Motor neuron (in vitro differentiated cells): ENCODE measurements at regions not wholly inside any gene's neighbourhood (a gene's known extent, or its start where the extent isn't known, plus 50 kb on each side); places are given as distances from the start of the nearest gene placed in this dataset.
A peak's percentile ranks its signal among the peaks of the same experiment; 100 is the strongest.
"Not testable (repeated sequence)": the region's sequence is repeated elsewhere in the genome, so short reads cannot be mapped to it uniquely, and the experiment has no call there.

Experiments
- ATAC-seq, 8 experiments: fragments of 200-7000 bp; cut with Tn5 transposase; replicated peaks in 6 of 8; 2 replicates each; pipeline ENCODE4 v1.8.0; 2021; ENCODE audit warnings: mild to moderate bottlenecking in 8 of 8, moderate library complexity in 8 of 8
- H3K27ac ChIP-seq, 2 donors: fragments of 250-450 bp; sonication (Bioruptor Pico); 2 replicates each; pipeline ENCODE4 v1.9.0; 2021; ENCODE audit warnings: antibody characterized with exemption in 2 of 2, mild to moderate bottlenecking in 2 of 2, moderate library complexity in 1 of 2
- H3K4me1 ChIP-seq, 2 donors: fragments of 250-450 bp; sonication (Bioruptor Pico); replicated peaks in 1 of 2; 2 replicates each; pipeline ENCODE4 v1.6.1; 2021; ENCODE audit warnings: antibody characterized with exemption in 2 of 2, mild to moderate bottlenecking in 2 of 2, moderate library complexity in 1 of 2
- H3K4me3 ChIP-seq, 5 donors: fragments of 250-450 bp; sonication (Bioruptor Pico); 2 replicates each; pipeline ENCODE4 v1.9.0; 2021; ENCODE audit warnings: antibody characterized with exemption in 5 of 5, mild to moderate bottlenecking in 5 of 5, moderate library complexity in 4 of 5
- WGBS, 10 experiments: fragments of 450-650 bp; shearing (Covaris generic); methylation state at CpG; one replicate each; pipeline ENCODE4 v1.0.0; 2022; 5-methylcytosine and 5-hydroxymethylcytosine counted together
- in situ Hi-C, 9 experiments: fragments of 400-800 bp; cut with MboI; loops; one replicate each; pipeline ENCODE4 v1.15.0; 2021; ENCODE audit warnings: low sequenced_read_pairs in 9 of 9, low pct_unique_long_range_greater_than_20kb in 2 of 9; ENCODE audit not compliant: unreplicated experiment in 9 of 9

GRCh38 chr22:45084400-45084920 lies 74.7 kb upstream of the PHF21B start:
- Histone ChIP-seq H3K27ac (no peak overlapping the region), H3K4me1 (no peaks in the 10 kb centered on the region), H3K4me3 (no peak overlapping the region)
- 83 to 100% (median 98%) methylated on average over 1 to 4 of the region's 5 CpGs; no CpG with 5 or more reads in 4 of the 10 experiments for WGBS, 10 experiments
- in situ Hi-C loops, result loop anchor here in 2 of 9 experiments (25.0 kb wide), 1 partner anchor 272 kb away; no protein-coding TSS in a partner anchor
- ATAC-seq, result peak in 2 of 8 experiments; percentile 20 to 22

- Histone ChIP-seq H3K4me1 (peaks cover 3 to 4% of the 10 kb centered on the region in 2 donors), H3K27ac (no peak overlapping the region), H3K4me3 (no peak overlapping the region)
- WGBS, 10 experiments, result 33 to 100% (median 74%) methylated on average over 1 to 5 of the region's 5 CpGs; no CpG with 5 or more reads in 2 of the 10 experiments
- in situ Hi-C loops, result loop anchor here in 2 of 9 experiments (25.0 kb wide), 1 partner anchor 276 kb away; no protein-coding TSS in a partner anchor
- ATAC-seq, result peak; percentile 10 to 92 (median 58)
Measured at GRCh38 chr22:45087802-45088201, 75.9 kb upstream of the NUP50 start.

- in situ Hi-C loops, result loop anchor here in 2 of 9 experiments (25.0 kb wide), 1 partner anchor 276 kb away; no protein-coding TSS in a partner anchor
- Histone ChIP-seq H3K4me1 (peaks cover 3 to 4% of the 10 kb centered on the region in 2 donors), H3K27ac (no peak overlapping the region), H3K4me3 (no peak overlapping the region)
- ATAC-seq, result no peak
- WGBS, 10 experiments, result 40 to 83% (median 61%) methylated on average over 1 to 2 of the region's 2 CpGs; no CpG with 5 or more reads in 4 of the 10 experiments
Measured at GRCh38 chr22:45088576-45088975, 75.1 kb upstream of the NUP50 start.

GRCh38 chr22:45090497-45090910 lies 73.2 kb upstream of the NUP50 start:
- H3K4me1 ChIP-seq, result peaks cover 3 to 4% of the 10 kb centered on the region in 2 donors
- H3K4me3 ChIP-seq, result no peak overlapping the region
- peak in 7 of 8 experiments; percentile 10 to 90 (median 72) for ATAC-seq
- 11 to 88% (median 24%) methylated on average over 1 to 9 of the region's 10 CpGs; no CpG with 5 or more reads in 2 of the 10 experiments for WGBS, 10 experiments
- in situ Hi-C loops, result loop anchor here in 2 of 9 experiments (25.0 kb wide), 1 partner anchor 278 kb away; no protein-coding TSS in a partner anchor
- no peak overlapping the region for H3K27ac ChIP-seq

- ATAC-seq, result peak in 2 of 8 experiments; percentile 5 to 8
- in situ Hi-C loops, result loop anchor here in 2 of 9 experiments (25.0 kb wide), 1 partner anchor 279 kb away; no protein-coding TSS in a partner anchor
- WGBS, 10 experiments, result 10 to 87% (median 64%) methylated on average over 1 to 15 of the region's 33 CpGs; no CpG with 5 or more reads in 2 of the 10 experiments
- H3K27ac ChIP-seq, result no peak overlapping the region
- peaks cover 3 to 4% of the 10 kb centered on the region in 2 donors for H3K4me1 ChIP-seq
- no peak overlapping the region for H3K4me3 ChIP-seq
Measured at GRCh38 chr22:45091254-45091854, 72.4 kb upstream of the NUP50 start.

- in situ Hi-C loops, result loop anchor here in 2 of 9 experiments (25.0 kb wide), 1 partner anchor 280 kb away; no protein-coding TSS in a partner anchor
- WGBS, 10 experiments, result 67 to 97% (median 90%) methylated on average over 2 to 8 of the region's 20 CpGs; no CpG with 5 or more reads in 3 of the 10 experiments
Measured at GRCh38 chr22:45091875-45092274, 71.8 kb upstream of the NUP50 start.

GRCh38 chr22:45092644-45093043 lies 71.1 kb upstream of the NUP50 start:
- in situ Hi-C loops, result loop anchor here in 2 of 9 experiments (25.0 kb wide), 1 partner anchor 280 kb away; no protein-coding TSS in a partner anchor
- 67 to 100% (median 83%) methylated on average over 1 to 4 of the region's 4 CpGs; no CpG with 5 or more reads in 3 of the 10 experiments for WGBS, 10 experiments
- Histone ChIP-seq H3K27ac (no peak overlapping the region), H3K4me3 (no peak overlapping the region), H3K4me1 (peaks cover 3 to 4% of the 10 kb centered on the region in 2 donors)
- no peak for ATAC-seq

More at GRCh38 chr22:45091875-45092274, 71.8 kb upstream of the NUP50 start:
- not testable (repeated sequence) for ATAC-seq, H3K4me3 ChIP-seq, H3K27ac ChIP-seq, H3K4me1 ChIP-seq

- Histone ChIP-seq H3K4me3 (no peak overlapping the region), H3K4me1 (peaks cover 3 to 4% of the 10 kb centered on the region in 2 donors), H3K27ac (no peak overlapping the region)
- ATAC-seq, result peak in 2 of 8 experiments; percentile 84 to 89
- 30 to 100% (median 88%) methylated on average over 1 to 4 of the region's 9 CpGs; no CpG with 5 or more reads in 6 of the 10 experiments for WGBS, 10 experiments
- in situ Hi-C loops, result loop anchor here in 2 of 9 experiments (25.0 kb wide), 1 partner anchor 281 kb away; no protein-coding TSS in a partner anchor
Measured at GRCh38 chr22:45093609-45094008, 70.1 kb upstream of the NUP50 start.

GRCh38 chr22:45094081-45094720 lies 69.5 kb upstream of the NUP50 start:
- no peak overlapping the region for H3K27ac ChIP-seq
- H3K4me1 ChIP-seq, result peaks cover 3 to 4% of the 10 kb centered on the region in 2 donors
- WGBS, 10 experiments, result 60% methylated on average over 2 of the region's 18 CpGs; no CpG with 5 or more reads in 9 of the 10 experiments
- peak in 2 of 8 experiments; percentile 14 to 27 for ATAC-seq
- in situ Hi-C loops, result loop anchor here in 2 of 9 experiments (25.0 kb wide), 1 partner anchor 282 kb away; no protein-coding TSS in a partner anchor
- no peak overlapping the region for H3K4me3 ChIP-seq

- Histone ChIP-seq H3K4me3 (no peak overlapping the region), H3K27ac (no peak overlapping the region), H3K4me1 (peaks cover 3 to 4% of the 10 kb centered on the region in 2 donors)
- in situ Hi-C loops, result loop anchor here in 2 of 9 experiments (25.0 kb wide), 1 partner anchor 283 kb away; no protein-coding TSS in a partner anchor
- 39 to 100% (median 76%) methylated on average over 1 to 9 of the region's 9 CpGs; no CpG with 5 or more reads in 1 of the 10 experiments for WGBS, 10 experiments
- ATAC-seq, result peak in 2 of 8 experiments; percentile 27 to 51
Measured at GRCh38 chr22:45094825-45095224, 68.9 kb upstream of the NUP50 start.

GRCh38 chr22:45096256-45096907 lies 67.3 kb upstream of the NUP50 start:
- no peak overlapping the region for H3K27ac ChIP-seq
- in situ Hi-C loops, result loop anchor here in 2 of 9 experiments (25.0 kb wide), 1 partner anchor 284 kb away; no protein-coding TSS in a partner anchor
- H3K4me3 ChIP-seq, result no peak overlapping the region
- 0 to 80% (median 18%) methylated on average over 1 to 7 of the region's 7 CpGs; no CpG with 5 or more reads in 1 of the 10 experiments for WGBS, 10 experiments
- H3K4me1 ChIP-seq, result no peaks in the 10 kb centered on the region
- peak; percentile 62 to 95 (median 82) for ATAC-seq

- Histone ChIP-seq H3K4me3 (no peak overlapping the region), H3K4me1 (peaks cover 0 to 1% of the 10 kb centered on the region in 2 donors), H3K27ac (no peak overlapping the region)
- WGBS, 10 experiments, result 28 to 100% (median 73%) methylated on average over 1 to 3 of the region's 3 CpGs; no CpG with 5 or more reads in 4 of the 10 experiments
- in situ Hi-C loops, result loop anchor here in 2 of 9 experiments (25.0 kb wide), 1 partner anchor 285 kb away; no protein-coding TSS in a partner anchor
- no peak for ATAC-seq
Measured at GRCh38 chr22:45097061-45097460, 66.7 kb upstream of the NUP50 start.
